GM19372 (cell line): ENCODE measurements at regions not wholly inside any gene's neighbourhood (a gene's known extent, or its start where the extent isn't known, plus 50 kb on each side); places are given as distances from the start of the nearest gene placed in this dataset.
A peak's percentile ranks its signal among the peaks of the same experiment; 100 is the strongest.
"Not testable (repeated sequence)": the region's sequence is repeated elsewhere in the genome, so short reads cannot be mapped to it uniquely, and the experiment has no call there.

ENCODE experiments used
- ATAC-seq: cut with Tn5 transposase; IDR thresholded peaks from one replicate; pipeline ENCODE4 v1.9.1; 2021; ENCODE audit warnings: mild to moderate bottlenecking, low read depth, moderate library complexity; ENCODE audit not compliant: unreplicated experiment

DNA sequence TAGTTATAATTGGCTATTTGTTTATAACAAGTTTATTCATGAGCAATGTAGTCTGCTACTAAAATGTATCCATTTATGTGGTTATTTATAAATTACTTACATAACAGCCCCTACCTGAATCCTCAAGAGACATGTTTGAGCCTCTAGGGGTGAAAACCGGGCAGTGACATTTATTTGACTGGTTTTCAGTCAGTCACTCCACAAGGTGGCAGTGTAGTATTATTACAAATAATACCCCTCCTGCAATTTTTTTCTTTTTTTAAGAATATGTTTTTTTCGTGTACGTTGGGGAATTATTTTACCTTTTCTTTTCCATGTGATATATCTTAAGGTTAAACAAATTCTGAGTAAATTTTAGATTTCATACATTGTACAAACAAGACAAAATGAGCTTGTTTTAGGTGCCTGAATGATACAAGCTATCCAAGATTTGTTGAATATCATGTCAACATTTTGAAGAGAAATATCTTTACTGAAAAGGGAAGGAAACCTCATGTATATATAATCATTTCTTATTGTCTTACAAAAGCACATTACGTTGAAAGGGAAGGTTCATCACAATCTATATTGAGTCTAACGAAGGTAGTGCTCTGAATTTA lies 598.7 kb upstream of the TECRL start:
- peak; percentile 62 for ATAC-seq

DNA sequence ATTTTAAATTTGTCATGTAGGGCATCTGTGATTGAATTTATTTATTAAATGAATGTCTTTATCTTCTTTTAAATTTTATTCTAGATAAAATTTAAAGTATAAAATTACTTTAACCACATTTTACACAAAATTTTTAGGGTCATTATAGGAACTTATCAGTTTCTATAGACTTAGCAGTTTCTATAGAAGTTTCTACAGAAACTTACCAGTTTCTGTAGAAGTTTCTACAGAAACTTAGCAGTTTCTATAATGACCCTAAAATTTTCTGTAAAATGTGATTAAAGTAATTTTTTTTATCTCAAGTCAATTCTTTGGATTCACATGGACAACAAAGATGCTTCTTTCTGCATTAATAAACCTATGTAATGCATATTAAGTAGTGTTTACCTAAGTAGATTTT lies 565.9 kb upstream of the TECRL start:
- ATAC-seq, result no peak

DNA sequence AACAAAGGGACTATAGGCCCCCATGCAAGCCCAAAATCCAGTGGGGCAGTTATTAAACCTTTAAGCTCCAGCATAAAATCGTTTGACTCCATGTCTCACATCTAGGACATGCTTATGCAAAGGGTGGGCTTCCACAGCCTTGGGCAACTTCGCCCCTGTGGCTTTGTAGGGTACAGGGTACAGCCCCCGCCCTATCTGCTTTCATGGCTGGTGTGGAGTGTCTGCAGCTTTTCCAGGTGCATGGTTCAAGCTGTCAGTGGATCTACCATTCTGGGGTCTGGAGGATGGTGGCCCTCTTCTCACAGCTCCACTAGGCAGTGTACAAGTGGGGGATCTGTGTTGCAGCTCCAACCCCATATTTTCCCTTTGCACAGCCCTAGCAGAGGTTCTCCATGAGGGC lies 559.8 kb upstream of the TECRL start:
- ATAC-seq, result no peak

DNA sequence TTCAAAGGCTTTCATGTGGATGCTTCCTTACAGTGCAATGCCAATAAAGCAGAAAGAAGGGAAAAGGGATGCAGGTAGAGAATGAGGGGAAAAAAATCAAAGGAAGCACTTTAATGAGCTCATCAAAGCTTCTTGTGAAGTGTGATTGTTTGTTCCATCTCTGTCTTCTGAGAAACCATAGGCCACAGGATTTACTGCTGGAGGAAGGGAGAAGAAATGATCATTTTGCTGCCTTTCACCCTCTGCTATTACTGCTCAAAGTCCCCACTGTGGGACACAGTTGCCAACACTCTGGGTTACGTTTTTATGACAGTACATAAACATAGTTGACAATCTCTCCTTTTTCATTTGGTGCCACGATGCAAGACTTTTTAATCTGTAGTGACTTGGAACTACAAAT lies 558.0 kb upstream of the TECRL start:
- no peak for ATAC-seq

DNA sequence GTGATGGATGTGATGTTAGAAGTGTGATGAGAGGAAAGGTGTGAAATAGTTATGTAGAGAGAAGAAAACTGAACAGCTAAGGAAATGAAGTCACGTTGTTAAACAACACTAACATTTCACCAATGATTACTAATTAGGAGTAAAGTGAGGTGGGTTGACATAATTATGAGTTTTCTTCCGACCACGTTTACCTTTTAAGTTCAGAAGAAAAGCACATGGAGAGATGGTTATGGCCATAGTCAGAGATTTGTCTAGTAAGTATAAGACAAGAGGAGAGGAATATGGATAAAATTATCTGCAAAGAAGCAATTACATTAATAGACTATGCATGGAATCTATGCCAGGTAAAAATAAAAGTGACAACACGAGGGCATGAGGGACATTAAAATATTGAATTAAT lies 551.3 kb upstream of the TECRL start:
- no peak for ATAC-seq

DNA sequence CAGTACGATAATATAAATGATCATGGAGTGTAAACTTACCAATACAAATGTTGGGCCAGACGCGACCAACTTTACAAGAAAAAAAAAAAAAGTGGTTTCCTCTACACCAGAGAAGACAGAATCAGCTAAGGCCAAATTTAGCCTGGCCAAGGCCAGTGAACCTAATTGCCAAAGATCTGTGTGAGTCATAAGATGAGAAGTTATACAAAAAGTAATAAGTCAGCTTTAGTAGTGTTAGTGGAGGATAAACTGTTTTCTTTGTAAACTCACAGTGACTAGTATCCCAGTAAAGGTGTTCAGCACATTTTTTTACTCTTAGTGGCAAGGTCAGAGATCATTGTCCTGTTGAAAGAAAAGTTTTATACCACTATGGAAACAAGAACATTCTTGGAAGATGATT lies 531.4 kb upstream of the TECRL start:
- ATAC-seq, result no peak

DNA sequence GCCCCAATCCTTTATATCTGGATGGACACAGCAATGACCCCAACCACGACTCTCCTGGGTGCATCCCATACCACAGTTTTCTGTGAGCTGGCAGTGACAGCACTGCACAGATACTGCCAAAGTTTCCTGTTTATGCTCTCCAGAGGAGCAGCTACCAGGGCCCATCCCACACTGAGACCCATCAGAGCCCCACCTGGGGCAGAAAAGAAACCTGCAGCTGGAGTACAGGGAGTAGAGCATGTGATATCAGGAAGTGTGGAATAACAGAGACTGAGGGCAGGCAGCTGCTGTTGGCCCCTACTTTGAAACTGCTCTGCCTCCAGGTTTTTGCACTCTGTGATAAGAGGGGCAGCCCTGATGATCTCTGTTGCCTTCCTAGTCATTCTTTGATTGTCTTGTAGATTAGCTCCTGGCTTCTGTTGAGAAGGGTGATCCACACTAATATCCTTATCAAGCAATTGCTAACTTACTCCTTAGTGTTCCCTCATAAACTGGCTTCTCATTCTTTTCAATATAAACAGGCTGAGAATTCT lies 526.3 kb upstream of the TECRL start:
- no peak for ATAC-seq

DNA sequence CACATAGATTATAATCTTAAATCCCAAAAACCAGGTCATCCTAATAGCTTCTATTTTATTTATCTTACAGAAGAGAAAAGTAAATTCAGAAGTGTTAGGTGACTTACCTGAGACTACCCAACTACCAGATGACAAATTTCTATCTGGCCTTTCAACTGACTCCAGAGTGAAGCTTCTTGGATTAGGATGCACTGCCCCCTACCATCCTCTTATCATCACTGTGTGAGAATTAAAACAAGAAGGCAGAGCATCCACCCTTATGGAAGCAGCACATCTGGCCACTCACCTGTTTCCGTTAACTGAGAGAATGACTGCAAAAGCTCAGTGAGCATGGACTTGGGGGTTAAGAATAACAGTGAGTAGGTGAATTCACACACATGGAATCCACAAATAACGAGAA lies 502.6 kb upstream of the TECRL start:
- no peak for ATAC-seq

DNA sequence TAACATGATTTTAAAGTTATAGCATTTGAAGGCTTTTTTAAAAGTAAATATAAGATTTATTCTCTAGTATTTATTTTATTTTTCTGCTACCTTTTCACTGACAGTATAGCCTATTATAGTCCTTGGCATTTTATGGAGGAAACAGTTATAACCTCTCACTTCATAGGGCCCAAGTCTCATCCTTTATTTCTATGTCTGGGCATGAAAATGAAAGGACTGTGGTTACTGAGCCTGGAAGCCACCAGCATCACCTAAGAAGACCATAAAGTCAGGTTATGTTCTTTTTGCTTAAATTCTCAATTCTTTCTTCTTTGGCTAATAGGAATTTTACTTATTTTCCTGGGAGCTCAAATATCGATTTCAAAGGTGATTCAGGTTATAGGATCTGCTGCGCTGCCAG lies 494.7 kb upstream of the TECRL start:
- ATAC-seq, result no peak

DNA sequence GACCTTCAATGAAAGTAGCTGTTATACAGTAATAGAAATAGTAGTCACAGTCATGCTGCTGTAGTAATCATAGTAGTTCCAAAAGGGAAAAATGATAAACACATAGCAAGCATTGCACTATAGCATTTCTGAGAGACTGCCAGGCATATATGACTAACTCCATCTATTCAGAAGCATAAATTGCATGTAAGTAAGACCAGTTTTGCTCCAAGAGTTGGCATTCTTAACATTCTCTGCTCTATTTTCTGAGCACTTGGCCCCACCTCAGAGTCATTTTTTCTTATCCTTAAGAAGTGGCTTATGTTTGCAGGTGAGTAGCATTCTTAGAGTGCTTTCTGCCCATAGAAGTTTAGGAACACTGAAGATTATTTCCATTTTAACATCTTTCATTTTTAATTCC lies 490.3 kb upstream of the TECRL start:
- ATAC-seq, result no peak

DNA sequence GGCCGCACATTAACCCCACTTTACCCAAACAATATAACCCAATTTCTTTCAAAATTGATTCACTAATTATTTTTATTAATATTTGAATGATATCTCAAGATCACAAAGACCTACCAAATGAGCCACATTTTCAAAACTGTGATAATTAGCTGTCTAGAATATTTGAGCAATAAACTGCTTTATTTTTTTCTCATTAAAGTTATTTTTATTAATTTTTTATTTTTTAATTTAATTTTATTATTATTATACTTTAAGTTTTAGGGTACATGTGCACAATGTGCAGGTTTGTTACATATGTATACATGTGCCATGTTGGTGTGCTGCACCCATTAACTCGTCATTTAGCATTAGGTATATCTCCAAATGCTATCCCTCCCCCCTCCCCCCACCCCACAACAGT lies 489.8 kb upstream of the TECRL start:
- not testable (repeated sequence) for ATAC-seq

DNA sequence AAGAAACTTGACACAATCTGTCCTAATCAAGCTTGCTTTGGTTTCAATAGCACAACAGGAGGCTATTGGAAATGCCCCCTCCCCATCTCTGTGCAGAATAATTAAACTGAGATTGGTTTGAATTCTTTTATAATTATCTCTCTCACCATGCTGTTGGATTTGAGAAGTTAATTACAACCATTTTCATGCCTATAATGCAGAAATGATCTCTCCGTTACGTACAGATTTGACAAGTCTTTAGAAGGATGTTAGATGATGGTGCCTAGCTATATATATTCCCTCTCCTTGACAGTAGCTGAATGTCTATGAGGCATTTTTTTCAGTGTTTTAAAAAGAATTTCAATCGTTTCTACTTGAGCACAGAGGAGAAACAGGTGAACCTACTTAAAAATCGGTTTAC lies 488.4 kb upstream of the TECRL start:
- no peak for ATAC-seq

DNA sequence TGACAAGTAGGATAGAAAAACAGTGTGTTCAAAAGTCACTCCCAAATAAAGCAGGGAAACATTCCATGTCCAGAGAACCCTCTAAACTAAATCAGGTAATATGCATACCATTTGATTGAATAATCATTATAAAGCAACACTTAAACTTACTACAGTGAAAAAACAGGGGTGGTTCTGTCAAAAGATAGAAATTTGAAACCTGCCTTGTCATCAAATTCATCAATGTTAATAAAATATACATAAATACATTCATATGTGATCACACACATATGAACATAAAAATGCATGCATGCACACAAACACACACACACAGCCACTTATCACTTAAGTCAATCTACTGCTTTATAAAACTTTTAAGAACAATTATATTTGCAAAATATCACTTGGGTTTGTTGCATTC lies 485.8 kb upstream of the TECRL start:
- no peak for ATAC-seq

DNA sequence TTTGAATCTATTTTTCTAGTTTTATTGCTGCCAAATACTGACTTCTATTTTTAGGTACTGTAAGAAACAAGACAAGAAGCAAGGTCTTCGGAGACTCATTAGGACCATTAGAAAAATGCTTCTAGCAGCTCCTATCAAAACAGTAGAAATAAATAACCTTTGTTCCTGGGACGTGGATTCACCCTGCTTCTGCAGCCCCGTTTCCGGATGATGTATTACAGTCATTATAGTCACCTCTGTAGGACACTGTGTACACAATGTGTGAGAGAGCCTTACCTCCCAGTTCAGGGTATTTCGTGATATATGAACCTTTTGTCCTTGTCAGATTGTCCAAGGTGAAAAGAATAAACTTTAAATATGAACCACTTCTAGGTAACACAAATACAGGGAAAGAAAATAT lies 484.0 kb upstream of the TECRL start:
- no peak for ATAC-seq

DNA sequence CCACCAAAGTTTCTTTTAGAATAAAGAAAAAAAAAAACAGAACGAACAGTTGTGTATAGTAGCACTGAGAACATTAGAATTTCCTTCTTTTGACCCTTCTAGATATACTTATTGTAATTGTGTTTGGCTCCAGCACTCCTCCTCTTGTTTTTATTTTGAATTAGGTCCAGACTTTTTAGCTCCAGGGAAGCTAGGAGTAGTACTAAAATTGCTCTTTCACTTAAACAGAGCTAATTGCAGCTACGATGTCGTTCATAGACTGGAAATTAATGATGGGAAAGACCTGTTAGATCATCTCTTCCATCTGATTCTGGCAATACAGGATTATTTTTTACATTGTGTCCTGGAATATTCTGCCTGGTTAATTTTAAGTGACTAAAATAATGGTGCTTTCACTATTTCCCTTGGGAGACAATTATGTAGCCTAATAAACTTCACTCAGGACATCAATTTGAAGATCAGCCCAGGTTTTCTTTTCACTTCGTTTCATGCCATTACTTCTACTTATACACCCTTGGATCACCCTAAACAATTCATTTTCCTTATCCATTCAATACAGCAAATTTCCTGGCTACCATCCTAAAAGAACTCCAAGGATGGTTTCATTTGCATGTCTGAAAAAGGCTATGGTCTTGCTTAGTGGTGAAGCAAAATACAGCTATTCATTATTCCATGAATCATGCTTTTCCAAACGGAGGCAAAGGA lies 480.8 kb upstream of the TECRL start:
- ATAC-seq, result no peak

DNA sequence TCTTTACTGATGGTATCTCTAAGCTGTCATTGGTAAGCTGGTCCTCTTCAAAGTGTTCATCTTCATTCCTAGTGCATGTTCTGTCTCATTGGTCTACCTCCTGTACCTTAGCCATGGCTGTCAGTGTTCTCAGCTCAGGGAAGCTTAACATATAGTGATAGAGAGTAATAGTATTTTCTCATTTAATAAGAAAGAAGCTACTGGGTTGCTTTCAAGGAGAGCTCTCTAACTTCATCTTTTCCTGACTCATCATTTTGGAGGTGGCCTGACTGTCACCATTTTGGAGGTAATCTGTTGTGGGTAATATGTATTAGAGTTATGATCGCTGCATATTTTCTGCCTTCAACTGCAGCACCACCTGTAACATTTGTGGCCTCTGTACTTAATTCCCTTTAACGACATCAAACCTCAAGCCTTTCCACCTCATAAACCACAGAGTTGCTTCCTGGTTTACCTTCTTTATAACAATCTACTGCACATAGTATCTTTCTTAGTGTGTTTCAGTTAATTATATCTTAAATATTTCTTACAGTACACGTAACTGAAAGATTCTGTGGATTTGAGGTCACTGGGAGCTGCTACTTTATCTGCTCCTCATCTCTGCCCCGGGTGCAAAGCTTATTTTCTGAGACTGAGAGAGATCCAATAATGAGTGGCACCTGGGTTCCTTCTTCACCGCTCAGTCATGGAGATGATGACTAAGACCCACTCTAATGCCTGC lies 474.0 kb upstream of the TECRL start:
- no peak for ATAC-seq

DNA sequence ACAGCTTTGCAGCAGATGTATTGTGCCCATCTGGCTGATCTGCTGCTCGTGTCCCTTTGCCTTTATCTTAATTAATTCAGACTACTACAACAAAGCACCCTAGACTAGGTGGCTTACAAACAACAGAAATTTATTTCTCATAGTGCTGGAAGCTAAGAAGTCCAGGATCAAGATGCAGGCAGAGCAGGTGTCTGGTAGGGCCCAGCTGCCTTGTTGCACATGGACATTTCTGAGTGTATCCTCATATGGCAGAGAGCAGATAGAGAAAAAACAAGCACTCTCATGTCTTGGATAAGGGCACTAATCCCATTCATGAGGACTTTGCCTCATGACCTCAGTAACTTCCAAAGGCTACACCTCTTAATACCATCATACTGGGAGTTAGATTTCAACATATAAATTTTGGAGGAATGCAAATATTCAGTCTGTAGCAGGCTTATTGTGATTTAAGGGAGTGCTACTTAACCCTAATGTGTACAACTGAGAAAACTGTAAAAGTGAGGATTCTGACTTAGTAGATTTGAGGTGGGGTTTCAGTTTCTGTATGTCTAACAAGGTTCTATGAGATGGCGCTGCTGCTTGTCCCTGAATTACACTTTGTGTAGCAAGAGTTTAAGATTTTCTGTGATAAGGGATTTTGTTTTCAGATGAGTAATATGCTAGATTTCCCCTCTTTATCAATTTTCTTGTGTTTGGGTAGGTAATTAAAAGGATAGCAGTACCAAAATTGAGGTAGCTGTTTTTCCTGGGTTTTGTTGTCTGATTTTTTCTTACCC lies 473.2 kb upstream of the TECRL start:
- no peak for ATAC-seq

DNA sequence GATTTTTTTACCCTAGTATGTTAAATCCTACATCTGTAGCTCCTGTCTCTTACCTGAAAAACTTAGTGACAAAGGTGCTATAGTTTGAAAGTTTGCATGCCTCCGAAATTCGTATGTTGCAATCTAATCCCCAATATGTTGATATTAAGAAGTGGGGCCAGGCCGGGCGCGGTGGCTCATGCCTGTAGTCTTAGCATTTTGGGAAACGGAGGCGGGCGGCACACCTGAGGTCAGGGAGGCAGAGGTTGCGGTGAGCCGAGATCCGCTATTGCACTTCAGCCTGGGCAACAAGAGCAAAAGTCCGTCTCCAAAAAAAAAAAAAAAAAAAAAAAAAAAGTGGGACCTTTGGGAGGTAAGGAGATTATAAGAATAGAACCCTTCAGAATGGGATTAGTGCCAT lies 471.3 kb upstream of the TECRL start:
- no peak for ATAC-seq

DNA sequence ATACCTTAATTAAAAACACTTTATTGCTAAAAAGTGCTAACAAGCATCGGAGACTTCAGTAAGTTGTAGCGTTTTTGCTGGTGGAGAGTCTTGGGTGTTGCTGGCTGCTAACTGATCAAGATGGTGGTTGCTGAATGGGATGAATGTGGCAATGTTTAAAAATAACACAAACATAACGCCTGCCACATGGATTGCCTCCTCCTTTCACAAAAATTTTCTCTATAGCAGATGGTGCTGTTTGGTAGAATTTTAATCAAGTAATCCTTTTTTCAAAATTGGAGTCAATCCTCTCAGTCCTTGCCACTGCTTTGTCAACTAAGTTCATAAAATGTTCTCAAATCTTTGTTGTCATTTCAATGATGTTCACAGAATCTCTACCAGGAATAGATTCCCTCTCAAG lies 466.8 kb upstream of the TECRL start:
- no peak for ATAC-seq

DNA sequence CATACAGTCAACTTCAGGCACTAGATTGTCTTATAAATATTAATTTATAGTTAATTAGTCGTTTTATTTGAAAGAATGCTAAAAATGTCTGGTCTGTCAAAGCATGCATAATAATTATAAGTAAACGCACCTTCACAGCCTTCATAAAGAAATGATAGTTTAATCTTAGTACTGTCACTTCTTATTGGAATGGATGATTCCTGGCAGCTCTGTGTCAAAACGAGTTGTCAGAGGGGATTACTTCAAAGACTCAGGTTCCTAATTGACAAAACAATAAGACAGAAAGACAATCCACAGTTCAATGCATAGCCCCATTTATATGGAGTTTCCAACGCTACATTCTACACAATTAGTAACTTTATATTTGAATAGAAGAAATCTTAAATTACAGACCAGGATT lies 461.3 kb upstream of the TECRL start:
- ATAC-seq, result no peak

DNA sequence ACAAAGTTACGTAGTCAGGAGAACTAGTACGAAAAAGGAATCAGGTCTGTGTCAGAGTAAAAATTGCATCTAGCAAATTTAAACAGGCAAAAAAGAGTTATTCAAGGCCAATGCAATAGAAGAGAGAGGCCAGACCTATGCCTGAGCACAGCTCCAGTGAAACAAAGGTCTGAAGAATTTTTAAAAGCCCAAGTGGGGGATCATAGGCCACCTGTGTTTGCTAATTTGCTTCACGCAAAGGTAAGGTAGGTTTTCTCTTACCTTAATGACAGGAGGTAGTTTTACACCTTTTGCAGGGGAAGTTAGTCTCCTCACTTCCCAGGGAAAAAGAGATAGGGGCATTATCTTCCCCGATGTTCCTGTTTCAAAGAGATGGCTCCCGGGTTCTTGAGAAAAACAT lies 448.6 kb upstream of the TECRL start:
- no peak for ATAC-seq
